ENCODE measurements at regions not wholly inside any gene's neighbourhood (a gene's known extent, or its start where the extent isn't known, plus 50 kb on each side); places are given as distances from the start of the nearest gene placed in this dataset.

GRCh38 chr4:105060628-105061027, 86.0 kb upstream of the TET2 start:
- peak; percentile 89 to 94 (median 93) for DNase-seq
- Histone ChIP-seq H3K4me3 (replicated peaks in 1 of 3; ENCODE audit: low read depth in 2 of 3, low read length in 3 of 3) (peak overlapping the region in 1 of 3 experiments; percentile 53), H3K9ac (ENCODE audit: insufficient read depth, low read length, poor library complexity, severe bottlenecking) (peak overlapping the region; percentile 50), H3K79me2 (ENCODE audit: insufficient read depth, low read length) (no peaks in the 10 kb centered on the region), H3K4me1 (ENCODE audit: control insufficient read depth in 1 of 2, insufficient read depth in 2 of 2, low read length in 2 of 2) (peaks cover 75 to 81% of the 10 kb centered on the region in 2 donors), H3K9me3 (replicated peaks in 1 of 2; ENCODE audit: control insufficient read depth in 1 of 2, insufficient read depth in 1 of 2, low read length in 2 of 2) (no peaks in the 10 kb centered on the region), H4K20me1 (ENCODE audit: insufficient read depth, low read length) (no peaks in the 10 kb centered on the region), H3K27me3 (ENCODE audit: control insufficient read depth in 2 of 2, insufficient read depth in 2 of 2, low read length in 2 of 2) (no peaks in the 10 kb centered on the region), H2AFZ (ENCODE audit: insufficient read depth, low read depth, low read length, poor library complexity, severe bottlenecking) (no peak overlapping the region), H3K27ac (ENCODE audit: low read depth in 1 of 2, low read length in 2 of 2) (peak overlapping the region; percentile 67 to 94), H3K4me2 (replicated peaks; ENCODE audit: extremely low read depth, low read length, poor library complexity, severe bottlenecking) (peak overlapping the region; percentile 71), H3K36me3 (replicated peaks in 1 of 2; ENCODE audit: control insufficient read depth in 1 of 2, insufficient read depth in 2 of 2, low read length in 2 of 2) (no peaks in the 10 kb centered on the region)
- peaks cover 78% of the 10 kb centered on the region for H3K4me1 Mint-ChIP-seq
- H3K27ac Mint-ChIP-seq, result peak overlapping the region; percentile 97 to 100 (median 99)
- TF ChIP-seq CTCF (IDR thresholded peaks at IDR 0.05), result no peak
- H3K9me3 Mint-ChIP-seq, result no peaks in the 10 kb centered on the region
- intact Hi-C loops (cut with micrococcal nuclease), result loop anchor here in 1 of 2 donors (5.0 kb wide), 1 partner anchor 87 kb away; the partner anchor contains the start of gene TET2
- H3K4me3 Mint-ChIP-seq, result peak overlapping the region in 1 of 2 donors; percentile 9
- WGBS (ENCODE audit: insufficient coverage), result no CpG with 5 or more reads among the region's 1 CpG
- H3K27me3 Mint-ChIP-seq (ENCODE audit: low read depth in 3 of 3), result peaks cover 0 to 3% (median 0%) of the 10 kb centered on the region in 3 donors
- no peaks in the 10 kb centered on the region for H3K36me3 Mint-ChIP-seq

GRCh38 chr4:105061136-105061696, 85.5 kb upstream of the TET2 start:
- Mint-ChIP-seq H3K9me3 (no peaks in the 10 kb centered on the region), H3K27me3 (ENCODE audit: low read depth in 3 of 3) (peaks cover 0 to 3% (median 0%) of the 10 kb centered on the region in 3 donors), H3K4me1 (peaks cover 76% of the 10 kb centered on the region), H3K36me3 (no peaks in the 10 kb centered on the region), H3K27ac (peak overlapping the region; percentile 97 to 100 (median 99)), H3K4me3 (peak overlapping the region; percentile 49 to 72)
- Histone ChIP-seq H3K27ac (ENCODE audit: low read depth in 1 of 2, low read length in 2 of 2) (peak overlapping the region; percentile 67 to 94), H3K9me3 (replicated peaks in 1 of 2; ENCODE audit: control insufficient read depth in 1 of 2, insufficient read depth in 1 of 2, low read length in 2 of 2) (no peaks in the 10 kb centered on the region), H3K79me2 (ENCODE audit: insufficient read depth, low read length) (no peaks in the 10 kb centered on the region), H4K20me1 (ENCODE audit: insufficient read depth, low read length) (no peaks in the 10 kb centered on the region), H3K4me1 (ENCODE audit: control insufficient read depth in 1 of 2, insufficient read depth in 2 of 2, low read length in 2 of 2) (peaks cover 73 to 79% of the 10 kb centered on the region in 2 donors), H3K4me3 (replicated peaks in 1 of 3; ENCODE audit: low read depth in 2 of 3, low read length in 3 of 3) (peak overlapping the region; percentile 8 to 53 (median 37)), H2AFZ (ENCODE audit: insufficient read depth, low read depth, low read length, poor library complexity, severe bottlenecking) (no peak overlapping the region), H3K36me3 (replicated peaks in 1 of 2; ENCODE audit: control insufficient read depth in 1 of 2, insufficient read depth in 2 of 2, low read length in 2 of 2) (no peaks in the 10 kb centered on the region), H3K27me3 (ENCODE audit: control insufficient read depth in 2 of 2, insufficient read depth in 2 of 2, low read length in 2 of 2) (no peaks in the 10 kb centered on the region), H3K4me2 (replicated peaks; ENCODE audit: extremely low read depth, low read length, poor library complexity, severe bottlenecking) (peak overlapping the region; percentile 71), H3K9ac (ENCODE audit: insufficient read depth, low read length, poor library complexity, severe bottlenecking) (peak overlapping the region; percentile 50)
- peak; percentile 81 to 92 (median 90) for DNase-seq
- intact Hi-C loops (cut with micrococcal nuclease), result loop anchor here in 1 of 2 donors (5.0 kb wide), 1 partner anchor 86 kb away; the partner anchor contains the start of gene TET2
- no peak for TF ChIP-seq CTCF (IDR thresholded peaks at IDR 0.05)
- WGBS (ENCODE audit: insufficient coverage), result 0% methylated on average over 3 of the region's 5 CpGs
